Suprapubic skin (tissue), 4 donors: ENCODE measurements at regions not wholly inside any gene's neighbourhood (a gene's known extent, or its start where the extent isn't known, plus 50 kb on each side); places are given as distances from the start of the nearest gene placed in this dataset.

Experiments used
- CTCF ChIP-seq, 2 donors: fragments of 200-600 bp in 1 of 2; fragments of 450-650 bp in 1 of 2; sonication (generic) in 1 of 2; IDR thresholded peaks; one replicate each; pipeline ENCODE4 v1.5.1; 2016 to 2019; ENCODE audit warnings: antibody characterized with exemption in 2 of 2, mild to moderate bottlenecking in 1 of 2, moderate library complexity in 1 of 2
- EP300 ChIP-seq: sonication (generic); formaldehyde crosslinking; IDR thresholded peaks from one replicate; pipeline ENCODE4 v1.6.1; 2017; ENCODE audit warnings: antibody characterized with exemption
- POLR2A ChIP-seq, 2 donors: fragments of 450-650 bp; IDR thresholded peaks; one replicate each; pipeline ENCODE4 v1.6.1; 2017; ENCODE audit warnings: antibody characterized with exemption in 2 of 2, mild to moderate bottlenecking in 2 of 2, moderate library complexity in 2 of 2
- POLR2AphosphoS5 ChIP-seq, 3 donors: sonication (generic); formaldehyde crosslinking; IDR thresholded peaks; one replicate each; pipeline ENCODE4 v1.6.1; 2017; ENCODE audit warnings: antibody characterized with exemption in 3 of 3

- TF ChIP-seq CTCF (IDR thresholded peaks at IDR 0.05), result no peak
- TF ChIP-seq POLR2AphosphoS5 (IDR thresholded peaks at IDR 0.05), result no peak
- no peak for TF ChIP-seq EP300
- TF ChIP-seq POLR2A (IDR thresholded peaks at IDR 0.05), result no peak
Measured at GRCh38 chr2:139353874-139354273, 573.7 kb upstream of the NXPH2 start.
